HepG2 (cell line): ENCODE measurements at regions not wholly inside any gene's neighbourhood (a gene's known extent, or its start where the extent isn't known, plus 50 kb on each side); places are given as distances from the start of the nearest gene placed in this dataset.

ENCODE experiments used
- ATAC-seq: fragments of 200-7000 bp; cut with Tn5 transposase; 3 replicates; pipeline ENCODE4 v1.9.1; 2020; ENCODE audit warnings: mild to moderate bottlenecking, moderate library complexity
- BruUV-seq: library from RNA; stranded (reverse); fragments of 400-500 nt; replicated peaks from 2 replicates; lab custom pipeline; 2021; lab: Mats Ljungman, UMichigan
- CTCF ChIA-PET: fragments of 300-600 bp; formaldehyde crosslinking; extraction: SDS; loops from one replicate; lab custom pipeline; 2021; ENCODE audit warnings: low total read pairs, inconsistent platforms, low intra/inter-chr PET ratio; lab: Yijun Ruan, JAX
- POLR2A ChIA-PET: fragments of 350-600 bp; sonication (Branson Sonifier 250); formaldehyde crosslinking; loops from one replicate; lab custom pipeline; 2020; ENCODE audit warnings: antibody characterized with exemption, inconsistent platforms; lab: Yijun Ruan, JAX
- DNase-seq: peaks from one replicate; pipeline ENCODE4 v3.0.0-alpha.2; 2015; ENCODE audit warnings: low spot score
- FAIRE-seq: peaks from 3 replicates; lab custom pipeline; 2011; peaks lifted over from hg19 to GRCh38; lab: Jason Lieb, UNC
- H2AFZ ChIP-seq: one replicate; pipeline ENCODE4 v1.6.1; 2011; ENCODE audit warnings: low read length, inconsistent platforms
- H3K27ac ChIP-seq: fragments of 300-600 bp; 3 replicates; pipeline ENCODE4 v1.8.0; 2011; ENCODE audit warnings: mixed run types, mild to moderate bottlenecking, mixed read lengths, low read length, inconsistent platforms; ENCODE audit not compliant: insufficient read depth; ENCODE audit errors: extremely low read length
- H3K27me3 ChIP-seq, 2 experiments: fragments of 200-600 bp in 1 of 2; 2 replicates in 1 of 2; 3 replicates in 1 of 2; pipeline versions ENCODE4 v1.6.0 to v1.8.0; 2011; ENCODE audit warnings: low read length in 2 of 2, mild to moderate bottlenecking in 2 of 2, moderate library complexity in 2 of 2, inconsistent platforms in 1 of 2; ENCODE audit not compliant: insufficient read depth in 2 of 2, control insufficient read depth in 1 of 2
- H3K36me3 ChIP-seq, 2 experiments: fragments of 200-600 bp in 1 of 2; replicated peaks in 1 of 2; 2 replicates in 1 of 2; 3 replicates in 1 of 2; pipeline versions ENCODE4 v1.5.1 to v1.8.0; 2011; ENCODE audit warnings: low read length in 2 of 2, inconsistent platforms in 1 of 2; ENCODE audit not compliant: insufficient read depth in 2 of 2, control insufficient read depth in 1 of 2
- H3K4me1 ChIP-seq: 2 replicates; pipeline ENCODE4 v1.5.1; 2012; ENCODE audit warnings: low read length, inconsistent platforms; ENCODE audit not compliant: insufficient read depth
- H3K4me2 ChIP-seq: 2 replicates; pipeline ENCODE4 v1.6.0; 2011; ENCODE audit warnings: low read depth, low read length, inconsistent platforms
- H3K4me3 ChIP-seq, 3 experiments: fragments of 200-600 bp in 1 of 3; sonication (generic), shearing (Covaris generic) in 1 of 3; replicated peaks in 1 of 3; 2 replicates each; pipeline ENCODE4 v1.5.1; 2011 to 2016; ENCODE audit warnings: low read length in 3 of 3, inconsistent platforms in 2 of 3, low read depth in 2 of 3, mild to moderate bottlenecking in 2 of 3, control low read depth in 1 of 3, mixed read lengths in 1 of 3; ENCODE audit not compliant: insufficient read depth in 1 of 3
- H3K79me2 ChIP-seq: one replicate; pipeline ENCODE4 v1.6.1; 2011; ENCODE audit warnings: low read length, inconsistent platforms; ENCODE audit not compliant: insufficient read depth
- H3K9ac ChIP-seq: 2 replicates; pipeline ENCODE4 v1.6.0; 2011; ENCODE audit warnings: mild to moderate bottlenecking, low read depth, low read length, inconsistent platforms; ENCODE audit not compliant: insufficient read depth
- H3K9me3 ChIP-seq: 2 replicates; pipeline ENCODE4 v1.5.1; 2012; ENCODE audit warnings: mild to moderate bottlenecking, low read length
- H4K20me1 ChIP-seq: 2 replicates; pipeline ENCODE4 v1.6.0; 2011; ENCODE audit warnings: inconsistent platforms, mild to moderate bottlenecking, low read length, moderate library complexity; ENCODE audit not compliant: insufficient read depth
- ZSCAN31 ChIP-seq: sonication (generic); formaldehyde crosslinking; IDR thresholded peaks from 2 replicates; pipeline ENCODE4 v1.5.0; 2020; ENCODE audit warnings: low read depth, mild to moderate bottlenecking, missing genetic modification reagents
- WGBS: methylation state at CpG from one replicate; pipeline ENCODE4 v1.1.6; 2017; ENCODE audit warnings: low lambda C conversion rate; 5-methylcytosine and 5-hydroxymethylcytosine counted together
- in situ Hi-C: cut with HindIII; loops from 2 replicates; pipeline ENCODE4 v1.10.0; 2017; ENCODE audit warnings: low pct_unique_long_range_greater_than_20kb; ENCODE audit not compliant: extremely low pct_ligation_motif_present
- intact Hi-C: fragments of 100-400 bp; cut with micrococcal nuclease; formaldehyde crosslinking; loops from one replicate; pipeline ENCODE4 v1.10.0; 2022; ENCODE audit not compliant: unreplicated experiment
- TF ChIP-seq, protein P1 (sequence below): sonication (generic); formaldehyde crosslinking; IDR thresholded peaks from 2 replicates; pipeline ENCODE4 v1.4.0; 2020; ENCODE audit warnings: missing genetic modification reagents, borderline replicate concordance

DNA sequence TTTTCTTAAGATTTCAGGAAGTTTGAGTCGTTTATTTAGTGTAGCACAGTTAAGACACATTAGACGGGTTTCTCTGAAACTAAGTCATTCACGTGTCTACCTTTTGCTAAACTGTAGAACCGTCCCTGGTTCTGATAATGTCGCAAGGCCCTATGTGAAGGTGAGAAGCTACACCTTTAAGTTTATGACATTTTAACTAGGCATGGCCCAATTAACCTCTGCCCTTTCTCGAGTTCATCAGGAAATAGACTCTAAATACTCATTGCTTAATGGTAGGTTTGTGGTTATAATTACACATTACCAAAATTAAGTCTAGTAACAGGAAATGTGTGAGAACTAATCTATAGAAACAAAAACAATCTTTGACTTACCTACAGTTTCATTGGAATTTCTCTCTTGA is 126.6 kb upstream of the FZD8 start:
- FAIRE-seq, result no peak
- POLR2A ChIA-PET, result no interaction called here
- 20% methylated on average over 6 of the region's 6 CpGs for WGBS
- H4K20me1 ChIP-seq, result no peaks in the 10 kb centered on the region
- TF ChIP-seq, protein P1, sequence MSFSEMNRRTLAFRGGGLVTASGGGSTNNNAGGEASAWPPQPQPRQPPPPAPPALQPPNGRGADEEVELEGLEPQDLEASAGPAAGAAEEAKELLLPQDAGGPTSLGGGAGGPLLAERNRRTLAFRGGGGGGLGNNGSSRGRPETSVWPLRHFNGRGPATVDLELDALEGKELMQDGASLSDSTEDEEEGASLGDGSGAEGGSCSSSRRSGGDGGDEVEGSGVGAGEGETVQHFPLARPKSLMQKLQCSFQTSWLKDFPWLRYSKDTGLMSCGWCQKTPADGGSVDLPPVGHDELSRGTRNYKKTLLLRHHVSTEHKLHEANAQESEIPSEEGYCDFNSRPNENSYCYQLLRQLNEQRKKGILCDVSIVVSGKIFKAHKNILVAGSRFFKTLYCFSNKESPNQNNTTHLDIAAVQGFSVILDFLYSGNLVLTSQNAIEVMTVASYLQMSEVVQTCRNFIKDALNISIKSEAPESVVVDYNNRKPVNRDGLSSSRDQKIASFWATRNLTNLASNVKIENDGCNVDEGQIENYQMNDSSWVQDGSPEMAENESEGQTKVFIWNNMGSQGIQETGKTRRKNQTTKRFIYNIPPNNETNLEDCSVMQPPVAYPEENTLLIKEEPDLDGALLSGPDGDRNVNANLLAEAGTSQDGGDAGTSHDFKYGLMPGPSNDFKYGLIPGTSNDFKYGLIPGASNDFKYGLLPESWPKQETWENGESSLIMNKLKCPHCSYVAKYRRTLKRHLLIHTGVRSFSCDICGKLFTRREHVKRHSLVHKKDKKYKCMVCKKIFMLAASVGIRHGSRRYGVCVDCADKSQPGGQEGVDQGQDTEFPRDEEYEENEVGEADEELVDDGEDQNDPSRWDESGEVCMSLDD (CRISPR knock-in tag), result no peak
- TF ChIP-seq, all 625 proteins: peak for 0
- in situ Hi-C loops (no loop called here), intact Hi-C loops (no loop called here)
- no peak overlapping the region for H3K4me3 ChIP-seq
- H3K4me1 ChIP-seq, result peaks cover 27% of the 10 kb centered on the region
- H3K9ac ChIP-seq, result no peak overlapping the region
- H3K27me3 ChIP-seq, result no peaks in the 10 kb centered on the region; a peak in 1 of 5 replicates
- ATAC-seq (no peak), DNase-seq (no peak)
- no TSS peak for BruUV-seq
- H3K79me2 ChIP-seq, result no peaks in the 10 kb centered on the region
- CTCF ChIA-PET, result no interaction called here
- no peaks in the 10 kb centered on the region for H3K36me3 ChIP-seq
- no peaks in the 10 kb centered on the region for H3K9me3 ChIP-seq
- no peak overlapping the region for H3K27ac ChIP-seq
- H2AFZ ChIP-seq, result no peak overlapping the region
- H3K4me2 ChIP-seq, result no peak overlapping the region

GRCh38 chr10:35768011-35768410 is 125.9 kb upstream of the FZD8 start:
- Histone ChIP-seq H3K79me2 (no peaks in the 10 kb centered on the region), H3K4me2 (no peak overlapping the region), H3K4me1 (peaks cover 20% of the 10 kb centered on the region), H3K27ac (no peak overlapping the region), H3K27me3 (no peaks in the 10 kb centered on the region; a peak in 1 of 5 replicates), H2AFZ (no peak overlapping the region), H3K9ac (no peak overlapping the region), H3K4me3 (no peak overlapping the region), H4K20me1 (no peaks in the 10 kb centered on the region)
- no peak for DNase-seq
- POLR2A ChIA-PET, result no interaction called here
- no peak for FAIRE-seq
- intact Hi-C loops, result no loop called here
- ATAC-seq, result no peak
- CTCF ChIA-PET, result no interaction called here
- no peak for TF ChIP-seq ZSCAN31 (CRISPR knock-in tag)
- TF ChIP-seq, all 625 proteins: peak for 0
- BruUV-seq, result no TSS peak
- 26% methylated on average over 5 of the region's 5 CpGs for WGBS
- H3K9me3 ChIP-seq, result no peaks in the 10 kb centered on the region
- H3K36me3 ChIP-seq, result no peaks in the 10 kb centered on the region
- in situ Hi-C loops, result no loop called here
